Heart left ventricle (tissue), 13 donors: ENCODE measurements at regions not wholly inside any gene's neighbourhood (a gene's known extent, or its start where the extent isn't known, plus 50 kb on each side); places are given as distances from the start of the nearest gene placed in this dataset.

ENCODE experiments used
- CTCF ChIP-seq, 12 donors: fragments of 200-600 bp; sonication (generic) in 4 of 12; IDR thresholded peaks; one replicate each; pipeline versions ENCODE4 v1.5.0 to v1.8.0; 2018 to 2022; ENCODE audit warnings: antibody characterized with exemption in 12 of 12, mild to moderate bottlenecking in 5 of 12
- POLR2A ChIP-seq, 2 donors: fragments of 450-650 bp; IDR thresholded peaks; one replicate each; pipeline ENCODE4 v1.6.1; 2017; ENCODE audit warnings: antibody characterized with exemption in 2 of 2, mild to moderate bottlenecking in 2 of 2, moderate library complexity in 2 of 2
- donor health status: ischemic (EF 13 %, LVEDD 7.1; RV severe dilation, severe dysfunction).
- donor health status: DM: no; HTN: yes; CAD: no.
- donor health status: DM: no; HTN: no; CAD: no.
- donor health status: ischemic (EF 25% LVEDD 6.9; RV normal size, moderate dysfunction).
- donor health status: ischemic (EF 25% LVEDD 5.7; RV mildly dilated, moderate dysfunction).
- donor health status: ischemic (EF 35%, LVEDD 5.7; RV mildly dilated, moderate dysfunction).
- donor health status: nonischemic (EF 11% LVEDD 7.7; RV severe dilation, severe dysfunction).
- donor health status: DM: yes; HTN: yes; CAD: no.
- donor health status: PGD.
- donor health status: ischemic (EF 29% LVEDD 5.4; RV normal size, mild dysfunction).
- donor health status: nonischemic (EF 23%, LVEDD 6.1; RV moderate dilation, normal function).

GRCh38 chr6:114945392-114945791 lies 602.6 kb upstream of the HS3ST5 start:
- TF ChIP-seq POLR2A (IDR thresholded peaks at IDR 0.05), result no peak
- TF ChIP-seq CTCF (IDR thresholded peaks at IDR 0.05), result no peak
